Myocyte (in vitro differentiated cells): ENCODE measurements at regions not wholly inside any gene's neighbourhood (a gene's known extent, or its start where the extent isn't known, plus 50 kb on each side); places are given as distances from the start of the nearest gene placed in this dataset.

ENCODE experiments used
- DNase-seq: peaks from one replicate; pipeline ENCODE4 v3.0.0-alpha.2; 2012; ENCODE audit warnings: low read depth

DNA sequence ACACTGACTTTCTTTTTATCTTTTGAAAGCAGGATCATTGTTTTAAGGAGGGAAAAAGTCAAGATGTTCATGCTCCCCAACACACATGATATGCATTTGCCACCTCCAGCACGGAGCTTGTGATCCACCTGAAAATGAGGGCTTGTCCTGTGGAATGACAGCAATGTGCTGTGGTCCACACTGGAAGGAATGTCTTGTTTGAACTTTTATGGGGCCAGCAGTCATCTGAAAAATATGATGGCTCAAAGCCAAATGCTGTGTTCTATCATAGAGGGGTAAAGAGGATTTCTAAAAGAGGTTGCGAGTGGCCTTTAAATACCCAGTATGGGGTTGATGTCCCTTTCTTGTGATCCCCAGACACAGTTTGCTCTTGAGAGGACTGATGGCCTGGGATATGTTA, 226.5 kb upstream of the SPRED2 start:
- peak; percentile 16 for DNase-seq

- DNase-seq = no peak
Observed at GRCh38 chr2:65658266-65658665, 225.9 kb upstream of the SPRED2 start.

DNA sequence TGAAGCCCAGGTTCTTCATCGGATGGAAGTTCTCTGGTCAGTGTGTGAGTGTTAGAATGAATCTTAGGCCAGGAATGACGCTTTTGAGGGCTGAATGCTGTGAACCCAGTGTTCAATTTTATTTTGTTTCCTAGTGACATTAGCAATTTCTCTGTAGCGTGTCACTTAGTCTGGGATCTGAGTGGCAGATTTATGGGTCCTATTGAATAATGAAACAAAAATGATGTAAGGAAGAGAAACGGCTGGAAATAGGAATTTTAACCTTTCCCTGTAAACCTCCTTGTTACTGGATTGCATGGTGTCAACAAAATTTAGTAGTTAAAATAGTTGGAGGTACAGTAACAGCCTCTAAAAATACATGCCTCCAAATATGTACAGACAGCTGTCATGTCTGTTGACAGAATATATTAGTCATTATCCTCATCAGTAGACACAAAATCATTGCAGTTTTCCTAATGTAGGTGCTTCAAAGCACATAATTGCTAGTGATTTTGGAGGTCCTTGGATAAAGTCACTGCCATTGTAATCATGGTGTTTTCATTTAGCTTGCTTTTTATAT, 223.8 kb upstream of the SPRED2 start:
- peak; percentile 59 for DNase-seq

- no peak for DNase-seq
Observed at GRCh38 chr2:65655000-65655399, 222.6 kb upstream of the SPRED2 start.

DNA sequence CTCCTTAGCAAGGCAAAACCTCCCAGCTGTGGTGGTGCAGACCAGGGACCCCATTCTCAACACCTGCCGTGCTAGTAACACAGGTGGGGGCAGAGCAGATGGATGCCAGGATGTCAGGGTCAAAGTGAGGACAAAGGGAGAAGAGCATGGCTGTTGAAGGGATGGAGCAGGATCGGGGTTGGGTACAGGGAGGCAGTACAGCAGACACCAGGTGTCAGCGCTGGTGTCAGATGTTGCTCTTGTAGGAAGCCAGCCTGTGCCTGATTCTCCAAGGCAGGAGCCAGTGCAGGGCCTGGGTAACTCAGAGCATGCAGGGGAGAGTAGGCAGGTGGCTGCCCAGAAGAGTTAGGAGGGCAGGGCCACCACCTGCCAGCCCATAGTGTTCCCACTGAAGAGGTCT, 222.1 kb upstream of the SPRED2 start:
- DNase-seq = no peak

DNA sequence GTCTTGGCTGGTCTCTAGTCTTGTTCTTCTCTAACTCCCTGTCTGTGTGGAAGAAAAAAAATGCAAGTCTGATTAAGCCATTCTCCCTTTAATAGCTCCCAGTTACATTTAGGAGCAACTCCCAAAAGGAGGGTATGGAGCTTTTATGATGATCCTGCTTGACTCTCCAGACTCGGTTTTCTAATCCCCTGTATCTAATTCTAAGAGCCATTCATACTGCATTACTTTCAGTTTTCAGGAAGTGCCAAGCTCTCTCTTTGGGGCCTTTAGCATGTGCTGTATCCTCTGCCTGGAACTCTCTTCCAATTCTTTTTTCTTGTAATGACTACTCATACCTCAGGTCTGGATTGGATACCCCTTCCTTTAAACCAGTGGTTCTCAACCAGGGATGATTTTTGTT, 219.7 kb upstream of the SPRED2 start:
- DNase-seq = no peak

DNA sequence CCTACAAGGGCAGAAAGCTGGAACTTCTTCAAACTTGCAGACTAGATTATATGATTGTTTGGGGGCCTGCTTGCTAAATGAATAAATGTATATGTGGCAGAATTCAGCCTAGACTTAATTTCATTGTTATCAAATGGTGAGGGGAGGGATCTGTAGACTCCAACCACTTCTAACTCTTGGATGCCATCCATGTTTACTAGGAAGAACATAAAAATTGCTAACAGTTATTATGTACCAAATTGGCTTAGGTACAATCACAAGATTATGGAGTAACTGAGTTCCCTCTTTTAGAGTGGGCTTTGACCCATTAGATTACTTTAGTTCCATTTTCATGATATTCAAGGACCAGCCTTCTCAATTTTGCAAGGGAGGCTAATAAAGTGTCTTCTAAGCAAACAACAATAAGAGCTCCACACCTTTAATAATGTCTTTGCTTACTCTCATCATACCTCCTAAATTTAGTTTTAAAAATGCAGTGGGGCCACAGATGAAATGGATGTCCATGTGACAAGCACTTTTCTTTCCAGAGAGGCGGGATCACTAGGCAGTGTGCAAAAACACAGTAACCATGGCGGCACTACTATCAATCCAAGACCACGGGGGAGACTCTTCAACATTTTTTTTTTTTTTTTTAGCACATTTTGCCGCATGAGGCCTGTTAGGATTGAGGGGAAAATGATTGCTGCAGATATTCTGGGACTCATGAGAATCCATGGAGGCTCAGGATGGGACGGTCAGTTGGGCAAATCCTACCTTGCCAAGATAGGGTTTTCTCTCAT, 217.6 kb upstream of the SPRED2 start:
- DNase-seq = no peak

- DNase-seq = no peak
Observed at GRCh38 chr2:65647249-65647842, 214.9 kb upstream of the SPRED2 start.

GRCh38 chr2:65640793-65641103, 208.3 kb upstream of the SPRED2 start:
- DNase-seq = no peak

DNA sequence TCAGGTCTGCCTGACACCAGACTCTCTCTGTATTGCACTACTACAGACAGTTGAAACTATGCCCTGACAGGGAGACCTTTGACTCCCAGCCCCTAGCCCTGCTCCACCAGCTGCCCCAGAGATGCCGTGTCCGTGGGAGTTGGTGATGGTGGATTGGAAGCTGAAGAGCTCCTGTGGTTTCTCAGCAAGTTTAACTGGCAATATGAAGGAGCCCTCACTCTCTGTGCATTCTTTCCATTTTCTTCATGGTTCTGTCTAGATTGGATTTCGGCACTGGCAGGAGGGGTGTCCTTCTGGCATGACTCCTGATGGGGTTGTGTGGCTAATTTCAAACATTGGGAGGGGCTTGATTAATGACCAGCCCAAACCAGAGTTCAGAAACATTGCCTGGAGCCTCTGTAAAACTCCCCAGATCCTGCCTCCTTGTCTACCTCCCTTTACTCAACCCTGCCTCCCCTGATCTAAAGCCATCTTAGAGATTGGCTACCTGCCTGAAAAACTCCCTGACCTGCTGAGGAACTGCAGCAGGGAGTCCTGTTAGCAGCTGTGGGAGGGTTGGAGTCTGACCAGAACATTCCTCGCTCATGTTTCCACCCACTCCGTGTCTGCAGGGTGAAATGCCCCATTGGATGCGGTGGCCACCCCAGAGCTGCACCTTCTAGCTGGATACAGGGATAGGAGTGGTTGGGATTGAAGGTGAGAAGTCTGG, 206.9 kb upstream of the SPRED2 start:
- peak; percentile 58 for DNase-seq

GRCh38 chr2:65638443-65638842, 206.0 kb upstream of the SPRED2 start:
- DNase-seq = no peak

DNA sequence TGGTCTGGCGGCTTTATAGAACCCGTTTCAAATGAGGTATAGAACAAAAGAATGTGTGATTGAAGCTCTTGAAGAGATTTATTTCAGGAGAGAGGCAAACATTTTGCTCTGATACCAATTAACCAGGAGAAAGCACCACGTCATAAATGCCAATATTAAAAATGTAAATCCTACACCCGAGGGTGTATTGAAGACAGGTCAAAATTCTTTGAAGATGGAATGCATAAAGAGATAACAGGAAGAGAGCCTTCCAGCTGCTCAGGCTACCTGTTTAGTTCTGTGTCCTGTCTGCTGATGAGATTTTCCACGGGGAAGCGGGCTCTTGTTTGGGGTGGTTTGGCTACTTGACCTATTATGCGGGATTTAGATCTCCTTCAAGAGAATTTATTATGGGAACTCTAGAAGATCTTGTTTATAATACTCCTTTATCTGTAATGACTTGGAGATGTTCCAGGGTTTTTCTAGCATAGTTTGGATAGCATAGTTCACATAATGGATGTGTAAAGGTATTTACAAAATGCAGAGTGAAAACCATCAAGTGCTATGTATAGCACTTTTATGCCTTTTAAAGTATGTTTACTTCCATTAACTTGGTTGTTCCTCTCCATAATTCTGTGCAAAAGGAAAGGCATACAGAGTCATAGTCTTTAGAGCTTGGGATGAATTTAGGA, 204.5 kb upstream of the SPRED2 start:
- DNase-seq = no peak

- no peak for DNase-seq
Observed at GRCh38 chr2:65636024-65636423, 203.6 kb upstream of the SPRED2 start.

- DNase-seq = no peak
Observed at GRCh38 chr2:65634304-65634703, 201.9 kb upstream of the SPRED2 start.

DNA sequence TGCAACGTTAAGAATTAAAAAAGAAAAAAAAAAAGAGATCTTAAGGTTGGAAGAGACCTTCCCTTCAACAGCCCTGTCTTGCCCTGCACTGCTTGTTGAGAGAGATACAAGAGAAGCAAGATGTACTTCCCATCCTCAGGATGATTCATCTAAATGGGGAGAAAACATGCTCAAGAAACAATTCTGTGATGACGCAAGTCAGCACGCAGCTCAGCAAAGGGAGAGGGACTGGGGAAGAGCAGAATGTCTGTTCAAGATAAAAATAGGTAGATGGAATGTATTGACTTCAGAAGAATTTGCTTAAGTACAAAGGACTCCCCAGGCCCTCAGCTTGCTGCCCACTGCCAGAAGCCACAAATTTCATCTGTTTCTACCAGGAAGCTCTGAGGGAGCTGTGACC, 198.2 kb upstream of the SPRED2 start:
- peak; percentile 35 for DNase-seq

DNA sequence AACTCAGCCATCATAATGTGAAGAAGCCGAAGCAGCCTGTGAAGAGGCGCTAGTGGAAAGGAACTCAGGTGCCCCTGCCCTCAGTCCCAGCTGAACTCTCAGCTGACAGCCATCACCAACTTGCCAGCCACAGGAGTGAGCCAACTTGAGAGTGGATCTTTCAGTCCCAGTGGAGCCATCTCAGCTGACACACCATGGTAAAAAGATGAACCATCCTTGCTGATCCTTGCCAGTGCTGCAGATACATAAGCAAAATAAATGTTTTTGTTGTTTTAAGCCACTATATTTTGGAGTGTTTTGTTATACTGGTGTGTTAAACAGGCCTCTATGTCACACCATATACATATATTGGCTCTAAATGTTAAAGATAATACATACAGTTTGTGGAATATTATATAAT, 195.8 kb upstream of the SPRED2 start:
- no peak for DNase-seq

DNA sequence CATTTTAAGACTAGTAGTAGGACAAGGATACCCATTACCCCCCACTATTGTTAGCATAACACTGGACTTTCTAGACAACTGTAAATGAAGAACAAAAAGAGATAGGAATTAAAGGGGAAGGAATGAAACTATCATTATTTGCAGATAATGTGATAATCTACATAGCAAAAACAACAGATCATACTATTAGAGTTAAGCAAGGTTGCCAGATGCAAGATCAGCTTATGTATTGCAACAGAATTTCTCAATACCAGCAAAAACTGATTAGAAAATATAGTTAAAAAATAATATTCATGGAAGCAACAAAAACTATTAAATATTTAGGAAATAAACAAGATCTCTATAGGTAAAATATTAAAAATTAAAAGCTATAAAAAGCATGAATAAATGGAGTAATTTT, 194.4 kb upstream of the SPRED2 start:
- DNase-seq = no peak

- no peak for DNase-seq
Observed at GRCh38 chr2:65625982-65626381, 193.6 kb upstream of the SPRED2 start.

DNA sequence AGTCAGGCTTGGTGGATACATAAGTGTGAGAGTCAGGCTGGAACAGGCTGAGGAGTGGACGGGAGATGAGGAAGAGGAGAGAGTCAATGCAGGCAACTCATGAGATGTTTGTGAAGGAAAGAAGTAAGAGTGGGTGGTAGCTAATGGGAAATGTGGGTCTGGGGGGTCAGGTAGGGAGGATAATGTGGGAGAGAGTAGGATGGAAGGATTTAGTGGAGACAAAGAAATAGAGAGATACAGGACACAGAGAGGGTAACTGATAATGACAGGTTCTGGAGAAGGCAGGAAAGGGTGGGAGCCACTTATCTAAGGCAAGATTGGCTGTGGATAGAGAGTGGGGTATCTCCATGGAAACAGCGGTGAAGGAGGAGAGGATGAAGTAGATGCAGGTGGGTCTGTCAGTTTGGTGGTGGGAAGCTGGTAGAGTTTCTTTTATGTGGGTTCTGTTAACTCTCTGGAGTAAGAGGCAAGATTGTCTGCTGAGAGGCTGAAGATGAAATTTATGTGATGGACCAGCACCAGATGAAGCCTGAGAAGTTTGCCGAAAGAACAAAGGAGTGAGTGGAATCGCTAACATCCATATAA, 190.6 kb upstream of the SPRED2 start:
- no peak for DNase-seq

- no peak for DNase-seq
Observed at GRCh38 chr2:65622499-65622898, 190.1 kb upstream of the SPRED2 start.

DNA sequence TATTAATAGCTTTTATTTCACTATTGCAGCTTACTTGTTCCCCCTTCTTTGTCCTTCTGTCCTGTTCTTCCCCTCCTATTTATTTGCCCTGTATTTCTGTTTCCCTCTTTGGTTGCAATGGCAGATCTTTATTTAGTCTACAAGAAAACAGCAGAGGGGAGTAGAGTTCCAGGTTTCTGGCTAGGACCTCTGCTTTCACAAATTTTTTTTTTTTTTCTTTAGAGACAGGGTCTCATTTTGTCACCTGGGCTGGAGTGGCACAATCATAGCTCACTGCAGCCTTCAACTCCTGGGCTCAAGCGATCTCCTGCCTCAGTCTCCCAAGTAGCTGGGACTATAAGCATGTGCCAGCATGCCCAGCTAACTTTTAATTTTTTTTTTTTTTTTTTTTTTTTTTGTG, 188.1 kb upstream of the SPRED2 start:
- no peak for DNase-seq

DNA sequence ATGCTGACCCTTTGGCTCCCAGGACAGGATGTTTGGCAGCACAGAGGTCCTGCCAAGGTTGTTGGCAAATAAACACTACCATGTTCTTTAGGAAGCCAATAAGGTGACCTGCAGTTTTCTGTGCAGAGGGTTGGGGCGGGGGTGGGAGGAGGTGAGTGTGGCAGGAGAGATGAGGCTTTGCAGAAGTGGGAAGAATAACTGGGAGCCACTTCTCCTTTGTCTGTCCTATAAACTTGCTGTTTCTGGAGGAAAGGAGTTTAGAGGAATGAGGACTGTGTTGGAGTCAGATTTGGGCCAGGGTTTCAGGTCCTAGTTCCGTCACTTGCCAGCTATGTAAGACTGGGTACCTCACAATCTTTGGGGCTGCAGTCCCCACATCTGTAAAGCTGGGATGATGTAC, 187.6 kb upstream of the SPRED2 start:
- no peak for DNase-seq
